ENCODE measurements at regions not wholly inside any gene's neighbourhood (a gene's known extent, or its start where the extent isn't known, plus 50 kb on each side); places are given as distances from the start of the nearest gene placed in this dataset.
A peak's percentile ranks its signal among the peaks of the same experiment; 100 is the strongest.

DNA sequence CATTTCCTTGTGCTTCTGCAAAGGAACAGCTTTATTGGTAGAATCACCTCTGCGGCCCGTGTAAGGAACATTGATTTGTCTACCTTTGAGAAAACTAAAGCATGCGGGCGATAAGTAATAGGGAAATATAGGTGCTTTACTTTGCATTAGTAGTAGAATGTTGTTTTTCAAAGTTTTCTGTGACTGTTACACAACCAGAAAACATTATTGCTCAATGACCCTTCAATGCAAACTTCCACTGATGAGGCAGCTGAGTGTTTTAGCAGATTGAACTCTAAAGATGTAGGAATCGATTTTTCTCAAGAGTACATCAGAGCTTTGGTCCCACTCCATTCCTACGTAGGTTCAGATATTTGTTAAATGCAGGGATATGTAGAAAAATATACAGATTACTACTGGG is 427.8 kb downstream of the DNAJB9 start:
- no peak for DNase-seq

DNA sequence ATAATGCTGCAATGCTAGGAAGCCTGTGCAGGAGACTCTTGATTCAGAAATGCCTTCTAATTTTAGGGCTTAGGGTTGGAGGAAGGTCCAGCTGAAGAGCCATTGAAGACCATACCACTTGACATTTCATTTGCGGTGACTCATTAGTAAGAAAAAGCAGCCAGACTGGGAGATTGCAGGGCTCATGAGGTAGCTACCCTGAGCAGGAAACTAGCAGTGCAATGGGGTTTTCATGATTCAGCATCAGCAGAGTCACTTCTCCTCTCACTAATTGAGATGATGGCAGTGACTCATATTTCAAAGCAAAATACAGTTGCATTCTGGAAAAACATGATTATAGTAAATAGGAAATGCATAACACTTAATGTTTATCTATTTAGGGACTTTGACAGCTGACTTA is 434.1 kb downstream of the DNAJB9 start:
- peak in 1 of 3 experiments; percentile 19 for DNase-seq

DNA sequence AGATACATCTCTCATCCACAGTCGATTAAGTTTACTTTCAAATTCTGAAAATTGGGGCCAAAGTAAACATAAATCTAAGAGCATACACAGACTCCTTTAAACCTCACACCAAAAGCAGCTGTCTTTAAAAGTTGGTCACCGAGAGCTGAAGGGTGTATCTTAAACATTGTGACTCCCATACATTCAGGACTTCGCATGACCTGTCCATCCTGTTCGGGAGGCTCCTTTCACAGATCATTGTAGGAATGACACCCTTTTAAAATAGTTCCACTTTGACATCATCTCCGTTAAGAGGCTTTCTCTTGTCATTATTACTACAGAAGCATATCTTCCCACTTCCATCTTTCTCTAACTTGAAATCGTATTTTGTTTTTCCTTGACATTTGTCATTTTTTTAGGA is 440.0 kb downstream of the DNAJB9 start:
- DNase-seq = no peak

DNA sequence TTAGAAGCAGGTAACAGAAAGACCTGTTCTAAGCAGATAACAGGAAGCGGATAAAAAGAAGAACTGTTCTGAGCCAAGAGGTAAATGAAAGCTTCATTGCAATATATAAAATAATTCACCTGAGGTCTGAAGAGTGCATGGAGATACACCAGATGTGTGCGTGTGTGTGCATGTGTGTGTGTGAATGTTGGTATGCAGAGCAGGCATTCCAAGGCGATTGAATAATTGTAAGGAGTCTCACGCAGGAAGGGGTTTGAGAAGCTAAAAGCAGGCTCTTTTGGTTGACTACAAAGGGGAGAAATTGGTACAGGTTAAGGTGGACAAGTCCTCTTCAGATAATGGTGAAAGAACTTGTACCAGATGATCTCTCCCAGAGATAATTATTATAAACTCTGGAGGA is 450.6 kb downstream of the DNAJB9 start:
- no peak for DNase-seq

DNA sequence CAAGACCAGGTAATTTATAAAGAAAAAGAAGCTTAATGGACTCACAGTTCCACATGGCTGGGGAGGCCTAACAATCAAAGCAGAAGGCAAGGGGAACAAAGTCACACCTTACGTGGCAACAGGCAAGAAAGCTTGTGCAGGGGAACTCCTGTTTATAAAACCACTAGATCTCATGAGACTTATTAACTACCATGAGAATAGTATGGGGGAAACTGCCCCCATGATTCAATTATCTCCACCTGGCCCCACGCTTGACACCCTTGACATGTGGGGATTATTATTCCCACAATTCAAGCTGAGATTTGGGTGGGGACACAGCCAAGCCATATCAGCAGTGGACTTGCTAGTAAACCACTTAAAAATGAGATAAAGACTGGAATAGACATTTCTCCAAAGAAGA is 451.7 kb downstream of the DNAJB9 start:
- DNase-seq = no peak

DNA sequence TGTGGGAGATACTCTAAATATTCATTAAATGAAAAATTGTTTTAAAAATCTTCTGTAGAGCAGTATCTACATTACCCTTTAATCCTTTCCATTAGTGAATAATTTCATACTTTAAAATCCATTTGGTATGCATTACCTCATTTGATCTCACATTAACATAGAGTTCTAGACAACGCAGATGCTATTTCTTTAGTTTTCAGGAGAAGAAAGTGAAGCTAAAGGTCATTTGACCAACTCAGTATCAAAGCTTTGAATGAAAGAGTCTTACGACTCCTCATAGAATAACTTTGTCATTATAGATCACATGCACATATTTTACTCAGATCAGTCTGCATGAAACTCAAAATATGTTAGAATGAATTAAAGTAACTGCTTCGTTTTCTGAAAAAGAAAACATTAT is 460.2 kb downstream of the DNAJB9 start:
- no peak for DNase-seq

DNA sequence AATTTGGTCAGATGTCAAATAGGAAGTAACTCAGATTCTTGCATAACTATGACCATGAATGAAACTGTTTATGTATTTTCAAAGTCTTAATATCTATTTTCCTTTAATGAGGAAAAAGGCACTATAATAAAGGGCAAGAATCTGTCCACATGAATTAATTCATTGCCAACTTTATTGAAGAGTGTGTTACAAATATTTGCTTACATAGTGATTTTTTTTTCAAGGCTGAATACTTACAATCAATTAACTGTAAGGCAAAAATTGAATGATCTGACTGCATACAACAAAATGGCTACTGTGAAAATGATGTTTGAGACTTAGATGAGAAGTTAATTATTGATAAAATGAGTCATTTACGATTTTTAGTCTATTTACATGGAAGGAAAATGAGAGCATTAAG is 475.0 kb downstream of the DNAJB9 start:
- DNase-seq = no peak

DNA sequence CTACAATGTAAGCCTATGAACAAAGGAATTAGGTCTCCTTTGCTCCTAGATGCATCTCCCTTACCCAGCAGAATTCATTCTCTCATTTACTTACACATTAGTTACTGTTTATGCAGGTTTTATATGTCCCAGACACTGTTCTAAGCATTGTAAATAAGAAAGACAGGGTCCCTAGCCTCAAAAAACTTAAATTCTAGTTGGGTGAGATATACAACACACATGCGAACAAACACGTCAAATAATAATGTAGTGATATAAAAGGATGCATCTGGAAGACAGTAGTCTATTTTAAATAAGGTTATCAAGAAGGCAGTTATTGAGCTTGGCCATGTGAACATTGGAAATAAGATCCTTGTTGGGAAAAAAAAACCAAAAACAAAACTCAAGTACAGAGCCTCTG is 479.7 kb downstream of the DNAJB9 start:
- DNase-seq = no peak

DNA sequence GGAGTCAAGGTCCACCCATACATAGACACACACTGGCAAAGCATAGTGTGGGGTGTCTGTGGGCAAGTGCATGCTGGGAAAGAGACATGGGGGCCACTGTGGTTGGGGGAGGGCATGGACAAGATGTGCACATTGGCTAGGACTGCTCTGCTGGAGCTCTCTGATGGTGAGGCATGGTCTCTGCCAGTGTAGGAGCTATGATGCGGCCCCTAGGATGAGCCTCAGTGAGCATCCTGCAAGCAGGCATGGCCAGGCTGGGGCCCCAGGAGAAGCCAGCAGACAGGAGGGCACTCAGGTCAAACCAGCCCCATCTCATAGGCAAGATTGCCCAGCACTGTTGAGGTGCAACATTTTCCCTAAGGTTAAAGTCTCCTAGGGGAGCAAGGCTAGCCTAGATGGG is 489.4 kb downstream of the DNAJB9 start:
- no peak for DNase-seq

DNA sequence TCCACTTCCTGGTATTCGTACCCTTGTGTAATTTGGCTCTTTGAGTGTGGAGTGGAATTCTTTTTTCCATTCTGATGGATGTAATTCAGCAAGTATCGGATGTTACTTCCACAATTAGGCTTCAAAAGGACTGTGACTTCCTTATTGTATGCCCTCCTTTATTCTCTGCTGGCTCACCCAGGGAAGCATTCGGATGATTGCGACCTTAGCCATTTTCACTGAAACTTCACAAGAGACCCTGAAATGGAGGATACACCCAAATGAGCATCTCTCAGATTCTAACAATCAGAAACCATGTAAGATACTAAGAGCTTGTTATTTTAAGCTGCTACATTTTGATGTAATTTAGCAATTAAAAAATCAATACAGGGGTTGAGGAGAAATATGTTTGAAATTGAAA is 493.1 kb downstream of the DNAJB9 start:
- DNase-seq = no peak

DNA sequence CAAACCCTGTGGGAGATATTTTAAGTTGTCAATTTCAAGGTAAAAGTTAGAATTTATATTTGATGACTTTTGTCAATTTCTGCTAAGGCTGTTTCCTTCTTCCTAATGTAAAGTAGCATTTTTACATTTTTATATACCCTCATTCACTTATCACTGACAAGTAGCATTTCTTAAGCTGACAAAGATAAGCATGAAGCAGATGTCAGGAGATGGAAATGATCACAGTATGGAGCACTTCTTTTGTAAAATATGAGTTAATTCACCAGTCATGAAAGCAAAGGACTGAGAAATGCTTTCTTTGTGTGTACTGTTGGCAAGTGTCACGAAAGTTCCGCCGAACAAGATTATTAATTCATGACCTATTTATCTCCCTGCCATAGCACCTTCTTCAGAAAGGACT is 503.9 kb downstream of the DNAJB9 start:
- no peak for DNase-seq

DNA sequence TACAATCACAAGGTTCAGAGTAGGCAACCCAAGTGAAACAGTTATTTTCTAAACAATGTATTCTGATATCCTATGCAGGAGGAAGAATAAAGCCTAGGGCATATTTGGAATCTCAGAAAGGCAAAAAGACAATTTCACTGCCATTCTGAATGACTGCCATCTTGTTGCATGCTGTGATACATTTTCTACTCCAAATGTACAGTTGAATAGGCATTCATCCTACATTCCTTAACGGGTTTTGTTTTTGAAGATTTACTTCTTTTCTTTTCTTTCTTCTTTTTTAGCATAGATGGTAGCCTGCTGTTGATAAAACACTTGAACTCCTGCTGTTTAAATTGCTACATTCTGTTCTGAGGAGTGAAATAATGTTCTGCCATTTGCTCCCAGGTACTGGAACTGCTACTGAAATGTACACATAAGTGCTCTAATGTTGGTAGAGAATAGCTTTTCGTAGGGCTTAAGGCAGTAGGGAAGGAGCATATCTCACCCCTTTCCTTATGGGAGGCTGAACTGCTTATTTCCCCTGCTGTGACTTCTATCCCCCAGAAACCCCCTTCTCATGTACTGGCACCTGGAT is 506.8 kb downstream of the DNAJB9 start:
- DNase-seq = peak in 1 of 3 experiments; percentile 22

DNA sequence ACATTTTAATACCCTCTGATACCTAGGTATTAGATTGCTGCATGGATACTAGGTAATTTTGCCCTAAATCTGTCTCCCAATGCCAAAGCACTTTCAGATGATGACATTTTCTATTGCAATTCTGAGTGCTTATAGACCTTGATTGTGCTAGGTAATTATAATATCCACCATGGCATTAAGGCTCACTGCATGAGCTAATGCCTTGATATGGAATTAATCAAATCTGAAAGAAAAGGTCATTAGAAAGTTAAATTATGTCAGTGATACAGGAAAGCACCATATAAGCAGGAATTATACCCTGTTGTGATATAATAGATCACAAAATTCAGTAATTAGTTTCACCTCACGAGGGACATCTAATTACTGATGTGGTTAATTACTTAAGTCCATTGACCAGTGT is 521.4 kb downstream of the DNAJB9 start:
- DNase-seq = no peak

DNA sequence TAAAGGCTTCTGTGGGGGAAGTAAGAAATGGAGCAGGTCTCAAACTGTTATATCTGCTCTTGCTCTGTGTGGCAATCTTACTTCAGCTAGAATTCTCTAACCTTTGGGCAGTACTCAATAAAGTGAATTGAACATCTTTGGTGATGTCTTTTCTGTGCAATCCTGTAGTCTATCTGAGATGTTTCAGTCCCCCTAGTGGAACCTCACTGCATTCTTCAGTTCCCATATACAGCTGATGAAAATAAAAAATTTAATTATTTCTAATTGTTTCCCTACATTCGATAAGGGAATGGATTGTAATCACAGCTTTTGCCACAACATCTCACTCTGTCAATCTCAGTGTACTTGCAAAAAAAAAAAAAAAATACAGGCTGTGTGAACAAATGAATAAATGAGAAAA is 522.6 kb downstream of the DNAJB9 start:
- DNase-seq = no peak

DNA sequence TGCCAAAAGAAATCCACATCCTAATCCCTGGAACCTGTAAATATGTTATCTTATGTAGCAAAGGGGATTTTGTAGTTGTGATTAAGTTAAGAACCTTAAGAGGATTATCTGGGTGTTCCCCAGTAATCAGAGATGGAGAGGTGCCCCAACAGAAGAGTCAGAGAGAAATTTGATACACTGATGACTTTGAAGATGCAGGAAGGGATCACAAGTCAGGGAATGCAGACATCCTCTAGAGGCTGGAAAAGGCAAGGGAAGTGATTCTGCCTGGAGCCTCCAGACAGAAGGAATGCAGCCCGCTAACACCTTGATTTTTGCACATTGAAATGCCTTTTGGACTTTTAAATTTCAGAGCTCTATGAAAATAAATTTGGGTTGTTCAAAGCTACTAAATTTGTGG is 531.7 kb downstream of the DNAJB9 start:
- no peak for DNase-seq

DNA sequence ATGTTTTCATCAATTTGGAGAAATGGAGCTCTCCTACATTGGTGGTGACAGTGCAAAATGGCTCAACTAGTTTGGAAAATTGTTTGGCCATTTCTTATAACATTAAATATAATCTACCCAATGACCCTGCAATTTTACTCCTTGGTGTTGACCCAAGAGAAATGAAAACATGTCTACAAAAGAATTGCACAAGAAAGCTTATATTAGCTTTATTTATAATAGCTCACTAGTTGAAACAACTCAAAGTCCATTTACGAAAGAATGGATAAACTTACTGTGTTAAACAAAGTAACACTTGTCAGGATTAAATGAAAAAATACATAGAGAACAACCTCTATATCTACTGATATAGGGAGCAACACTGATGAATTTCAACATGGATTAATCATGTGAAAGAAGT is 539.9 kb downstream of the DNAJB9 start:
- no peak for DNase-seq

DNA sequence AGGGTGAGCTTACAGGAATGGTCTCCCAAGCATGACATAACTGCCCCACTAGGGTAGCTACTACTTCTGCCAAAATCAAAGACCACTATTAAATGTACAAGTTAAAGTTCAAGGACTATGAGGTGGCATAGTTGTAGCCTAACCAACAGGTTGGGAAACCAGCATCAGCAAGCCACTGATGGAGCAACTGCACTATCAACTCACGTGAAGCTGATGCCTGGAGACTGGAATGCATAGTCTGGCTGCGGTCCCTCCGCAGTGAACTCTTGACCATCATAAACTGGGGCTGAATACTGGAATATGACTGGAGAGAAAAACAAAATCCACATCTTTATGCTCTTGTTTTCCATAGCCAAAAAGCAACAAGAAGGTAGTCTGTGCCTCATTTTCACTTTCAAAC is 541.4 kb downstream of the DNAJB9 start:
- DNase-seq = no peak

DNA sequence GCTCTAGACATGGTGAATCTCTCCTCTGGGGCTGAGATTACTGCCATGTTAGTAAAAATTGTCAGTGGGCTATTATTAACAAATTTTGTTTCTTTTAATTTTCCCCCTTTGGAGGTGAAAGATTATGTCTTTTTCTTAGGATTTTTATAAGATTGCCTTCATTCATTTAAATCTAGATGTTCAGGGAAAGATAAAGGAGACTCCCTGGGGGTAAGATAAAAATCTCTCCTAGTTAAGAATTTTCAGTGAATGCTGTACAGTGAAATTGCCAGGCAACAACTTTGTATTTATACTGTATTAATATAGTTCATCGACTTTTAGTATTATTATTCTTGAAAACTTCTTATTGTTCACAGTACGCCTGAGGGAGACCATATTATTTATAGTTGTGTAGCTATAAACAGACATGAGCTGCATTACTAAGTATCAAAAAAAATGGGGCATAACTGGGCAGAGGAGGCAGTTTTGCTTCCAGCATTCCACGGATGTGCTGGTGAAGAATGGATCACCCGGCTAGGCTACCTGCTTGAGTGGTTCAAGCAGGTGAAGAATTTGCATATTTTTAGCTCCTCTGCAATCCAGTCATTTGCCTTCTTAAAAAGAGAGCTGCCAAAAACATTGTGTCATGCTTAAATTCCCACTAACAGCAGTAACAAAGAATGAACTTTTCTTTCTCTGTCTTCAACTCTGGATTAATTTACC is 552.1 kb downstream of the DNAJB9 start:
- DNase-seq = no peak

DNA sequence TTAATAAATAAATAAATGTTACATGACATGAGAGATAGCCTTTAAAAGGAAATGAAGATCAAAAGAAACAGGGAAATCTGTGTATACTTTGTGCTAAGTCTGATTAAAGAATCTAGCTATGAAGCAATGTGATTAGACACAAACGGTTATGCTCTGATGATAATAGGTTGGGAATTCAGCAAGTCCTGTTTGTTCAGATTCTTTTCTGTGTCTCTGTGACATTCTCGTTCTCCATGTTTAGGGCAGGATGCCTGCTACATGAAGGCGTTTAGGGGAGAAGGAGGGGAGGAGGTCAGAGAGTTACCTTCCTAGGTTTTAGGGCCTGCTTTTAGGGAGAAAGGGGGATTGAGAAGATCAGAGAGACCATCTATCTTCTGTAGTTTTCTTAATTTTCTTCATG is 555.3 kb downstream of the DNAJB9 start:
- DNase-seq = no peak

DNA sequence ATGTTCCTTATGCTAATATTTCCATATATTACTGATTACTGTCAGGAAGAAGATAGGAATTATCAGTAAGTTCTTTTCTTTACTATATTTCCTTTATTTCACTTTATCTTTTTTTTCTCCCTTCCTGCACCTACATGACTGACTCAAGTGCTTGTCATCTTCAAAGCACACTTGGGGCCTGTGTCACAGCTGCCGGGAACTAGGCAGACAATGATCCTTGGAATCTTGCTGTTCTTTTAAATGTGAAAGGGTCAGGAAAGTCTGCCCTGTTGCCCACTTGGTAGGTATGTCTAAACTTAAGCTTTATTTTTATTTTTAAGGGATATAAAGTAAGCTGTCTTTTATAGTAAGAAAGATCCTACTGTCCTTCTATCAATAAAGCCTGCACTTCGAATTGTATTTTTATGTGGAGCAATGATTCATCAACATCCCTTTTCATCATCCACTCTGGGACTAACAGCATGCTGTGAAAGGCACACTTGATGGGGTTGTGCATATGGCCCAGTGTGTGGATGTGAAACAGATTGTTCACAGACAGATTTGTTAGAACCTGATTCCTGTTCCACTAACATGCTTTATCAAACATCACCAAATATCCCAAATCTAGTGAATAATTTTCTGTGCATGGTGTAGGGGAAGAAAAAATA is 556.9 kb downstream of the DNAJB9 start:
- DNase-seq = no peak

DNA sequence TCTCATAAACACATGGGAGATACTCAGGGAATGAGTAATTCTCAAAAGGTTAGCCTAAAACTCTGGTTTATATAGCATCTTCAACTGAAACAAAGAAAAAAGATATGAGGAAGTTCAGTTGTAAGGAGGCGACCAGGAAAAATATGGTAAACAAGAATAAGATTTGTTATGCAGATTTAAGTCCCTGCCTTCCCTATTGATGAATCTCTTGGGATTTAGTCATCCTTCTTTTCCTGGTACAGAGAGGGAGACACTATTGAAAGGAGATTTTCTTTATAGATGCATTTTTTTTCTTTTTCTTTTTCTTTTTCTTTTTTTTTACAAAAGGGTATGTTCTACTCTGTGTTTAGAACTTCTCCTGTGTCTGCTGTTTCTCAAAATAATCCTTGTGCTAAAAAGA is 557.5 kb downstream of the DNAJB9 start:
- DNase-seq = no peak

DNA sequence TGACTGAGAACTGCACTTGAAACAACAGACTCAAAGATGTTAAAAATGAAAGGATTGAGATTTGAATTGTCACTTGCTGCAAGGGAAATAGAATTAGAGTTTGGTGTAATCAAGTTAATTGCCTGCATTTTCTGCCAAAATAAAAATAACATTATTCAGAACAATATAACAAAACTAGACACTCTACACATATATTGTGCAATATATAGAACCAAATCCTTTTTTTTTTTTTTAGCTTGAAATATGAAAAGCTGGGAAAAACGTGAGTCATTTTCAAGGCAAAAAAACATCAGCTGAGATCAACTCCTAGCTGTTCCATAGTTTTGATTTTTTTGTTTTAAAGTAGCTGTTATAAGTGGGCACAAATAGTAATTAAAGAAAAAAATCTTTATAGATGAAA is 561.5 kb downstream of the DNAJB9 start:
- no peak for DNase-seq

DNA sequence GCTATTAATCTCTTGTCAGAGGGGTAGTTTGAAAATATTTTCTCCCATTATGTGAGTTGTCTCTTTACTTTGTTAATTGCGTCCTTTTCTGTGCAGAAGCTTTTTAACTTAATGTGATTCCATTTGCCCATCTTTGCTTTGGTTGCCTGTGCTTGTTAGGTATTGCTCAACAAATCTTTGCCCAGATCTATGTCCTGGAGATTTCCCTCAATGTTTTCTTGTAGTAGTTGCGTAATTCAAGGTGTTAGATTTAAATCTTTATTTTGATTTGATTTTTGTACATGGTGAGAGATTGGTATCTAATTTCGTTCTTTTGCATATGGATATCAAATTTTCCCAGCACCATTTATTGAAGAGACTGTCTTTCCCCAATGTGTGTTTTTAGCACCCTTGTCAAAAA is 567.2 kb downstream of the DNAJB9 start:
- no peak for DNase-seq

DNA sequence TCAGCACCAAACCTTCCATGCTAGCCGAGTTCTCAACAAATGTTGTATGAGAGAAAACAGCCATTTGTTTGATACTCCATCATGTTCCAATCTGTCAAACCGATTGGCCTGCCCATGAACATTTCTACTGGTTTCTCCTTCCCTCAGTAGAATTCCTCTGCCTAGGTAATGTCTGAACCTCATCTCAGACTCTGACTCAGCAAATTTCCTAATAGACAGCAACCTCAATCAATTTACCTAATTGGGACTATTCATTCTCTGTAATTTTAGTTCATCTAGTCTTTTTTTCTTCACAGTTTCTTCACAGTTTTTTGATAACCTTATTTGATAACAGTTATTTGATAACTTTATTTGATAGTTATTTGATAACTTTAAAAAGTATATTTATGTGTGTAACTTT is 585.1 kb downstream of the DNAJB9 start:
- no peak for DNase-seq

DNA sequence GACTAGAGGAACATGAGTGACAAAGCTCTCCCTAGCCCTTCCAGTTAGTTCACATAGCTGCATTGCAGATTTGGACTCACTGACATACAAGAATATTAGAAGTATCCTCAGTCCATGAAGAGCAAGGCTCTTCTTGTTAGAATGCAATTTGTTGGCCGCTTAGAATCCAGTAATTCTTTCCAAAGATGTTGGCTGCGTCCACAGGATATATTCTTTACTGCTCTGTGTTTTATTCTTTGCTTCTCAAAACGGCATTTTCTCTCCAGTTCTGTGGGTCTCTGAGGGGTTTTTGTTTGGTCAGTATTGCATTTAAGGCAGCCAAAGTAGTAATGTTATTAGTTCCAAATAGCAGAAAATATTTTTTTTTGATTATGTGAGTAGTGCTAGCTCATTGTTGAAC is 588.6 kb downstream of the DNAJB9 start:
- no peak for DNase-seq

All from NCI-H1417 (cell line).